ENCODE measurements at regions not wholly inside any gene's neighbourhood (a gene's known extent, or its start where the extent isn't known, plus 50 kb on each side); places are given as distances from the start of the nearest gene placed in this dataset.

GRCh38 chr13:73671732-73672131 is 462.5 kb downstream of the KLF12 start:
- POLR2A ChIA-PET (ENCODE audit: low non-redundant PET): no interaction called here
- TF ChIP-seq CTCF (conservative IDR thresholded peaks at IDR 0.05; ENCODE audit: low read depth): no peak
- DNase-seq (ENCODE audit: low spot score): no peak
- no peak overlapping the region for H3K27ac ChIP-seq
- CTCF ChIA-PET: no interaction called here

GRCh38 chr13:73671011-73671410 is 463.2 kb downstream of the KLF12 start:
- no peak overlapping the region for H3K27ac ChIP-seq
- POLR2A ChIA-PET (ENCODE audit: low non-redundant PET): no interaction called here
- CTCF ChIA-PET: no interaction called here
- TF ChIP-seq CTCF (conservative IDR thresholded peaks at IDR 0.05; ENCODE audit: low read depth): no peak
- no peak for DNase-seq (ENCODE audit: low spot score)

- H3K27ac ChIP-seq: no peak overlapping the region
- no peak for TF ChIP-seq CTCF (conservative IDR thresholded peaks at IDR 0.05; ENCODE audit: low read depth)
- ChIA-PET POLR2A (ENCODE audit: low non-redundant PET) (no interaction called here), CTCF (no interaction called here)
- DNase-seq (ENCODE audit: low spot score): no peak
Observed at GRCh38 chr13:73667756-73668155, 466.4 kb downstream of the KLF12 start.

- POLR2A ChIA-PET (ENCODE audit: low non-redundant PET): no interaction called here
- TF ChIP-seq CTCF (conservative IDR thresholded peaks at IDR 0.05; ENCODE audit: low read depth): no peak
- H3K27ac ChIP-seq: no peak overlapping the region
- DNase-seq (ENCODE audit: low spot score): no peak
- CTCF ChIA-PET: interaction anchor here (0.6 kb wide), 1 partner anchor 312 kb away, joined by 3 read pairs; no protein-coding TSS in a partner anchor
Observed at GRCh38 chr13:73665261-73665660, 468.9 kb downstream of the KLF12 start.

GRCh38 chr13:73664851-73665250 is 469.4 kb downstream of the KLF12 start:
- no peak for TF ChIP-seq CTCF (conservative IDR thresholded peaks at IDR 0.05; ENCODE audit: low read depth)
- H3K27ac ChIP-seq: no peak overlapping the region
- CTCF ChIA-PET: no interaction called here
- POLR2A ChIA-PET (ENCODE audit: low non-redundant PET): no interaction called here
- DNase-seq (ENCODE audit: low spot score): no peak

GRCh38 chr13:73662833-73663232 is 471.4 kb downstream of the KLF12 start:
- no peak overlapping the region for H3K27ac ChIP-seq
- TF ChIP-seq CTCF (conservative IDR thresholded peaks at IDR 0.05; ENCODE audit: low read depth): no peak
- CTCF ChIA-PET: interaction anchor here (0.5 kb wide), 1 partner anchor 508 kb away, joined by 3 read pairs; no protein-coding TSS in a partner anchor
- POLR2A ChIA-PET (ENCODE audit: low non-redundant PET): no interaction called here
- no peak for DNase-seq (ENCODE audit: low spot score)

All from RWPE1 (cell line).